ENCODE measurements at regions not wholly inside any gene's neighbourhood (a gene's known extent, or its start where the extent isn't known, plus 50 kb on each side); places are given as distances from the start of the nearest gene placed in this dataset.

- no peak for DNase-seq
- no peaks in the 10 kb centered on the region for H3K36me3 ChIP-seq (ENCODE audit: insufficient read depth, low read length)
- CTCF ChIA-PET (ENCODE audit: partially characterized antibody) = no interaction called here
- Mint-ChIP-seq H3K27ac (no peak overlapping the region), H3K27me3 (peaks cover 0 to 1% of the 10 kb centered on the region in 2 donors), H3K4me1 (no peaks in the 10 kb centered on the region), H3K4me3 (no peak overlapping the region), H3K36me3 (no peaks in the 10 kb centered on the region), H3K9me3 (peaks cover 0 to 7% (median 2%) of the 10 kb centered on the region in 8 donors)
- intact Hi-C loops (cut with micrococcal nuclease) = no loop called here
- no peaks in the 10 kb centered on the region for H3K4me1 ChIP-seq (ENCODE audit: insufficient read depth, low read length)
- H3K27me3 ChIP-seq (ENCODE audit: insufficient read depth, low read length) = no peaks in the 10 kb centered on the region
- no peaks in the 10 kb centered on the region for H3K9me3 ChIP-seq (ENCODE audit: control insufficient read depth in 1 of 2, low read length in 2 of 2)
- no peak overlapping the region for H3K4me3 ChIP-seq (ENCODE audit: low read length in 2 of 2)
- no peak overlapping the region for H3K27ac ChIP-seq (ENCODE audit: low read depth, low read length)
- POLR2A ChIA-PET (ENCODE audit: partially characterized antibody) = no interaction called here
Measured at GRCh38 chr1:220999872-221000863, 120.9 kb downstream of the HLX start.

DNA sequence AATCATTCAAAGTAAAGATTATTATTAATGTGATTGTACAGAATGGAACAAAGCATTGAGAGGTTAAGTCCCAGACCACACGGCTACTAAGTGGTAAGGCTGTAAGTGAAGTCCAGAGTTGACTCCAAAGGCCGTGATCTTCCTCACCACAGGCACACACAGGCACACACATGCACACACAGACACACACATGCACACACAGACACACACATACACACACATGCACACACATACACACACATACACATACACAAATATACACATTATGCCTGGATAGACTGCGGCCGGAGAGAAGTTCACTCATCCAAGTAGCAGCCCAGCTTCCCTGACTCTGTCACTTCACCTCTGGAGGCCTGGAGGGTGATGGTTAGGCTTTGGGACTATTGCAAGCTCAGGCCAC lies 121.9 kb downstream of the HLX start:
- Mint-ChIP-seq H3K36me3 (no peaks in the 10 kb centered on the region), H3K27ac (no peak overlapping the region), H3K4me3 (no peak overlapping the region), H3K4me1 (no peaks in the 10 kb centered on the region), H3K27me3 (peaks cover 0 to 1% of the 10 kb centered on the region in 2 donors), H3K9me3 (peaks cover 0 to 7% (median 1%) of the 10 kb centered on the region in 8 donors)
- Histone ChIP-seq H3K4me1 (ENCODE audit: insufficient read depth, low read length) (no peaks in the 10 kb centered on the region), H3K27me3 (ENCODE audit: insufficient read depth, low read length) (no peaks in the 10 kb centered on the region), H3K36me3 (ENCODE audit: insufficient read depth, low read length) (no peaks in the 10 kb centered on the region), H3K9me3 (ENCODE audit: control insufficient read depth in 1 of 2, low read length in 2 of 2) (no peaks in the 10 kb centered on the region), H3K4me3 (ENCODE audit: low read length in 2 of 2) (no peak overlapping the region), H3K27ac (ENCODE audit: low read depth, low read length) (no peak overlapping the region)
- CTCF ChIA-PET (ENCODE audit: partially characterized antibody) = no interaction called here
- intact Hi-C loops (cut with micrococcal nuclease) = no loop called here
- POLR2A ChIA-PET (ENCODE audit: partially characterized antibody) = no interaction called here
- no peak for DNase-seq

GRCh38 chr1:221002601-221003000 lies 123.4 kb downstream of the HLX start:
- Histone ChIP-seq H3K36me3 (ENCODE audit: insufficient read depth, low read length) (no peaks in the 10 kb centered on the region), H3K4me1 (ENCODE audit: insufficient read depth, low read length) (no peaks in the 10 kb centered on the region), H3K27ac (ENCODE audit: low read depth, low read length) (no peak overlapping the region), H3K4me3 (ENCODE audit: low read length in 2 of 2) (no peak overlapping the region), H3K27me3 (ENCODE audit: insufficient read depth, low read length) (no peaks in the 10 kb centered on the region), H3K9me3 (ENCODE audit: control insufficient read depth in 1 of 2, low read length in 2 of 2) (no peaks in the 10 kb centered on the region)
- intact Hi-C loops (cut with micrococcal nuclease) = no loop called here
- no peak for DNase-seq
- peaks cover 0 to 1% of the 10 kb centered on the region in 2 donors for H3K27me3 Mint-ChIP-seq
- CTCF ChIA-PET (ENCODE audit: partially characterized antibody) = no interaction called here
- peaks cover 0 to 6% (median 0%) of the 10 kb centered on the region in 8 donors for H3K9me3 Mint-ChIP-seq
- no peak overlapping the region for H3K4me3 Mint-ChIP-seq
- H3K36me3 Mint-ChIP-seq = no peaks in the 10 kb centered on the region
- POLR2A ChIA-PET (ENCODE audit: partially characterized antibody) = no interaction called here
- no peak overlapping the region for H3K27ac Mint-ChIP-seq
- H3K4me1 Mint-ChIP-seq = no peaks in the 10 kb centered on the region

- no peak overlapping the region for H3K27ac ChIP-seq (ENCODE audit: low read depth, low read length)
- no peaks in the 10 kb centered on the region for H3K4me1 ChIP-seq (ENCODE audit: insufficient read depth, low read length)
- no peak overlapping the region for H3K4me3 Mint-ChIP-seq
- ChIA-PET POLR2A (ENCODE audit: partially characterized antibody) (no interaction called here), CTCF (ENCODE audit: partially characterized antibody) (no interaction called here)
- peaks cover 0 to 1% (median 0%) of the 10 kb centered on the region in 4 donors for H3K4me1 Mint-ChIP-seq
- H3K27me3 Mint-ChIP-seq = peaks cover 2 to 5% of the 10 kb centered on the region in 2 donors
- H3K27me3 ChIP-seq (ENCODE audit: insufficient read depth, low read length) = no peaks in the 10 kb centered on the region
- no peak overlapping the region for H3K4me3 ChIP-seq (ENCODE audit: low read length in 2 of 2)
- no peaks in the 10 kb centered on the region for H3K36me3 Mint-ChIP-seq
- intact Hi-C loops (cut with micrococcal nuclease) = no loop called here
- H3K9me3 ChIP-seq (ENCODE audit: control insufficient read depth in 1 of 2, low read length in 2 of 2) = no peaks in the 10 kb centered on the region
- no peak overlapping the region for H3K27ac Mint-ChIP-seq
- peaks cover 0 to 2% (median 0%) of the 10 kb centered on the region in 8 donors for H3K9me3 Mint-ChIP-seq
- no peaks in the 10 kb centered on the region for H3K36me3 ChIP-seq (ENCODE audit: insufficient read depth, low read length)
- DNase-seq = no peak
Measured at GRCh38 chr1:221011145-221011544, 131.9 kb downstream of the HLX start.

DNA sequence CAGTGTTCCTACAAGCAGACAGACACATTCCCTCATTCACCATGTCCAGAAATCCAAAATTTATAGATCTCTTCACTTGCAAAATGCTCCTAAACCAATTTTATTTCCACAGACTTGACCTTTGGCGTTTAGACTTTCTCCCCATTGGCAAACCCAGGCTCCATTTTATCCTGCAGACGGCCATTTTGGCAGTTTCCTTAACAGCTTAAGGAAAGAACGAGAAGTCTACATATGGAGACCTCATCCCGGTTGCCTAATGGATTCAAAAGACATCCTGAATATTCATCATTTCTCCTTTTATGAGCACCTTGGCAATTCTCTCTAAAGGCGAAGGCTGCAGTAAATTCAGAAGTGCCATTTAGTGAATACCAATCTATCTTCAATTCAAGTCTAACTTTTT lies 132.9 kb downstream of the HLX start:
- Histone ChIP-seq H3K27me3 (ENCODE audit: insufficient read depth, low read length) (no peaks in the 10 kb centered on the region), H3K27ac (ENCODE audit: low read depth, low read length) (no peak overlapping the region), H3K4me1 (ENCODE audit: insufficient read depth, low read length) (no peaks in the 10 kb centered on the region), H3K9me3 (ENCODE audit: control insufficient read depth in 1 of 2, low read length in 2 of 2) (no peaks in the 10 kb centered on the region), H3K4me3 (ENCODE audit: low read length in 2 of 2) (no peak overlapping the region), H3K36me3 (ENCODE audit: insufficient read depth, low read length) (no peaks in the 10 kb centered on the region)
- no peak for DNase-seq
- no peak overlapping the region for H3K27ac Mint-ChIP-seq
- H3K4me3 Mint-ChIP-seq = no peak overlapping the region
- peaks cover 2 to 5% of the 10 kb centered on the region in 2 donors for H3K27me3 Mint-ChIP-seq
- ChIA-PET POLR2A (ENCODE audit: partially characterized antibody) (no interaction called here), CTCF (ENCODE audit: partially characterized antibody) (no interaction called here)
- peaks cover 0 to 2% (median 0%) of the 10 kb centered on the region in 4 donors for H3K4me1 Mint-ChIP-seq
- H3K9me3 Mint-ChIP-seq = no peaks in the 10 kb centered on the region
- no peaks in the 10 kb centered on the region for H3K36me3 Mint-ChIP-seq
- intact Hi-C loops (cut with micrococcal nuclease) = no loop called here

GRCh38 chr1:221013691-221014660 lies 134.7 kb downstream of the HLX start:
- Mint-ChIP-seq H3K9me3 (peaks cover 0 to 3% (median 0%) of the 10 kb centered on the region in 8 donors), H3K27ac (no peak overlapping the region), H3K36me3 (no peaks in the 10 kb centered on the region), H3K4me3 (no peak overlapping the region), H3K27me3 (peaks cover 2 to 8% of the 10 kb centered on the region in 2 donors), H3K4me1 (peaks cover 0 to 2% (median 0%) of the 10 kb centered on the region in 4 donors)
- Histone ChIP-seq H3K27ac (ENCODE audit: low read depth, low read length) (no peak overlapping the region), H3K4me3 (ENCODE audit: low read length in 2 of 2) (no peak overlapping the region), H3K27me3 (ENCODE audit: insufficient read depth, low read length) (no peaks in the 10 kb centered on the region), H3K36me3 (ENCODE audit: insufficient read depth, low read length) (no peaks in the 10 kb centered on the region), H3K4me1 (ENCODE audit: insufficient read depth, low read length) (no peaks in the 10 kb centered on the region), H3K9me3 (ENCODE audit: control insufficient read depth in 1 of 2, low read length in 2 of 2) (no peaks in the 10 kb centered on the region)
- CTCF ChIA-PET (ENCODE audit: partially characterized antibody) = interaction anchor here (0.9 kb wide), 1 partner anchor 8 kb away, joined by 3 read pairs; no protein-coding TSS in a partner anchor
- DNase-seq = no peak
- POLR2A ChIA-PET (ENCODE audit: partially characterized antibody) = no interaction called here
- intact Hi-C loops (cut with micrococcal nuclease) = no loop called here

DNA sequence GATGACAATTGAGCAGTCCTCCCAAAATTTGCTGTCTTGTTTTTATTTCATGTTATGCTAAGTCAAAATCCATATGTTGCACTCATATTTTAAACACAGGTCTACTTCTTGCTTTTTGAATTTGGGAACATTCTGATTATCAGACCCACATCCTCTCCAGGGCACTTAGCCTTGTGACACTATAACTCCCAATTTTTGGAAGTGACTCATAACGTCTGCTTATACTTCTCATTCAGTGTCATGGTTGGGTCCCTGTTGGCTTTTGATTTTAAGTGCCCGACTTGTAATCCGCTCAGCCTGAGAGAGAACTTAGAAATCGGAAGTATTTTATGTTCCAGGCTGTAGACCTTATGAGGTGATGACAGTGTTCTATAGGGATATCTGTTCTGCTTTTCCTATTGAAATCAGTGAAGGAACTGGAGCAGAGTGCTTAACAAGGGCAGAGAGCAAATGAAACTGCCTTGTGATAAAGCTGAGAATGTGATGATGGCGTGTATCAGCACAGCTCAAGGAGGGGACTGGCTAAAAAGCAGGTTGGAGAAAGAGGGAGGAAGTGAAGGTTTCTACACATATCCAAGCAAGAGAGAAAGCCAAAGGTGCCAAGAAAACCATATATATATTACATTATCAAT lies 136.0 kb downstream of the HLX start:
- CTCF ChIA-PET (ENCODE audit: partially characterized antibody) = no interaction called here
- H3K4me3 Mint-ChIP-seq = no peak overlapping the region
- no peak overlapping the region for H3K27ac Mint-ChIP-seq
- Histone ChIP-seq H3K4me3 (ENCODE audit: low read length in 2 of 2) (no peak overlapping the region), H3K4me1 (ENCODE audit: insufficient read depth, low read length) (no peaks in the 10 kb centered on the region), H3K27me3 (ENCODE audit: insufficient read depth, low read length) (no peaks in the 10 kb centered on the region), H3K9me3 (ENCODE audit: control insufficient read depth in 1 of 2, low read length in 2 of 2) (no peaks in the 10 kb centered on the region), H3K27ac (ENCODE audit: low read depth, low read length) (no peak overlapping the region), H3K36me3 (ENCODE audit: insufficient read depth, low read length) (no peaks in the 10 kb centered on the region)
- H3K4me1 Mint-ChIP-seq = peaks cover 0 to 2% (median 0%) of the 10 kb centered on the region in 4 donors
- intact Hi-C loops (cut with micrococcal nuclease) = no loop called here
- H3K27me3 Mint-ChIP-seq = peaks cover 2 to 8% of the 10 kb centered on the region in 2 donors
- POLR2A ChIA-PET (ENCODE audit: partially characterized antibody) = no interaction called here
- DNase-seq = no peak
- H3K36me3 Mint-ChIP-seq = no peaks in the 10 kb centered on the region
- H3K9me3 Mint-ChIP-seq = peaks cover 0 to 3% (median 0%) of the 10 kb centered on the region in 8 donors

All from CD4-positive, alpha-beta memory T cell (primary cell).